Progenitor cell of endocrine pancreas (in vitro differentiated cells): ENCODE measurements at regions not wholly inside any gene's neighbourhood (a gene's known extent, or its start where the extent isn't known, plus 50 kb on each side); places are given as distances from the start of the nearest gene placed in this dataset.
"Not testable (repeated sequence)": the region's sequence is repeated elsewhere in the genome, so short reads cannot be mapped to it uniquely, and the experiment has no call there.

Experiments
- DNase-seq: peaks from one replicate; pipeline ENCODE4 v3.0.0; 2021; ENCODE audit warnings: low spot score; ENCODE audit not compliant: unreplicated experiment
- H3K27ac Mint-ChIP-seq: 2 replicates; pipeline ENCODE4 v1.8.0; 2021; ENCODE audit warnings: mild to moderate bottlenecking, moderate library complexity, mixed read lengths
- H3K27me3 Mint-ChIP-seq: 2 replicates; pipeline ENCODE4 v1.8.0; 2021; ENCODE audit warnings: mixed read lengths
- H3K36me3 Mint-ChIP-seq: 2 replicates; pipeline ENCODE4 v1.8.0; 2022; ENCODE audit warnings: mixed read lengths; ENCODE audit not compliant: insufficient read depth
- H3K4me1 Mint-ChIP-seq: 2 replicates; pipeline ENCODE4 v1.8.0; 2021; ENCODE audit warnings: low read depth, mixed read lengths
- H3K4me3 Mint-ChIP-seq: 2 replicates; pipeline ENCODE4 v1.8.0; 2021; ENCODE audit warnings: low read depth, mild to moderate bottlenecking, moderate library complexity, mixed read lengths
- H3K9me3 Mint-ChIP-seq: 2 replicates; pipeline ENCODE4 v1.8.0; 2021; ENCODE audit warnings: low read depth, mixed read lengths
- CTCF ChIP-seq: fragments of 200-600 bp; sonication (generic); IDR thresholded peaks from one replicate; pipeline ENCODE4 v1.5.0; 2021; ENCODE audit warnings: antibody characterized with exemption, mild to moderate bottlenecking; ENCODE audit not compliant: unreplicated experiment

- no peak for TF ChIP-seq CTCF
- Mint-ChIP-seq H3K27ac (no peak overlapping the region), H3K4me1 (no peaks in the 10 kb centered on the region), H3K27me3 (no peaks in the 10 kb centered on the region), H3K36me3 (no peaks in the 10 kb centered on the region), H3K4me3 (no peak overlapping the region), H3K9me3 (no peaks in the 10 kb centered on the region)
- no peak for DNase-seq
These were observed 80.9 kb upstream of the SEMA3C start for GRCh38 chr7:80999771-81000170.

- TF ChIP-seq CTCF: no peak
- H3K36me3 Mint-ChIP-seq: no peaks in the 10 kb centered on the region
- DNase-seq: no peak
- no peak overlapping the region for H3K27ac Mint-ChIP-seq
- no peaks in the 10 kb centered on the region for H3K27me3 Mint-ChIP-seq
- H3K4me3 Mint-ChIP-seq: no peak overlapping the region
- H3K9me3 Mint-ChIP-seq: no peaks in the 10 kb centered on the region
- no peaks in the 10 kb centered on the region for H3K4me1 Mint-ChIP-seq
These were observed 80.2 kb upstream of the SEMA3C start for GRCh38 chr7:80999100-80999499.

GRCh38 chr7:80997841-80998240 is 79.0 kb upstream of the SEMA3C start:
- Mint-ChIP-seq H3K4me1 (no peaks in the 10 kb centered on the region), H3K36me3 (no peaks in the 10 kb centered on the region), H3K4me3 (no peak overlapping the region), H3K27ac (no peak overlapping the region), H3K9me3 (no peaks in the 10 kb centered on the region), H3K27me3 (no peaks in the 10 kb centered on the region)
- DNase-seq: no peak
- no peak for TF ChIP-seq CTCF

GRCh38 chr7:80996236-80996635 is 77.4 kb upstream of the SEMA3C start:
- H3K27ac Mint-ChIP-seq, H3K4me3 Mint-ChIP-seq, H3K27me3 Mint-ChIP-seq, H3K36me3 Mint-ChIP-seq, H3K4me1 Mint-ChIP-seq, DNase-seq, H3K9me3 Mint-ChIP-seq: not testable (repeated sequence)

- Mint-ChIP-seq H3K27ac (no peak overlapping the region), H3K4me3 (no peak overlapping the region), H3K36me3 (no peaks in the 10 kb centered on the region), H3K27me3 (no peaks in the 10 kb centered on the region), H3K4me1 (no peaks in the 10 kb centered on the region), H3K9me3 (peaks cover 3% of the 10 kb centered on the region)
- no peak for DNase-seq
- TF ChIP-seq CTCF: no peak
These were observed 72.8 kb upstream of the SEMA3C start for GRCh38 chr7:80991654-80992053.

- H3K36me3 Mint-ChIP-seq: no peaks in the 10 kb centered on the region
- H3K4me1 Mint-ChIP-seq: peaks cover 5% of the 10 kb centered on the region
These were observed 65.8 kb upstream of the SEMA3C start for GRCh38 chr7:80984619-80985018.

More at GRCh38 chr7:80984619-80985018, 65.8 kb upstream of the SEMA3C start:
- no peak for DNase-seq
- Mint-ChIP-seq H3K27me3 (no peaks in the 10 kb centered on the region), H3K4me3 (no peak overlapping the region), H3K9me3 (peaks cover 3% of the 10 kb centered on the region), H3K27ac (no peak overlapping the region)
- no peak for TF ChIP-seq CTCF
